PC-3 (cell line): ENCODE measurements at regions not wholly inside any gene's neighbourhood (a gene's known extent, or its start where the extent isn't known, plus 50 kb on each side); places are given as distances from the start of the nearest gene placed in this dataset.

Experiments used
- ATAC-seq: fragments of 200-7000 bp; cut with Tn5 transposase; 2 replicates; pipeline ENCODE4 v1.9.1; 2020; ENCODE audit warnings: mild to moderate bottlenecking, moderate library complexity
- BruUV-seq: library from RNA; stranded (reverse); fragments of 400-500 nt; replicated peaks from 2 replicates; lab custom pipeline; 2021; lab: Mats Ljungman, UMichigan
- CTCF ChIA-PET: fragments of 300-600 bp; sonication (Branson Sonifier 250); formaldehyde crosslinking; loops from one replicate; lab custom pipeline; 2022; ENCODE audit warnings: antibody characterized with exemption; lab: Charles Lee
- POLR2A ChIA-PET: fragments of 300-600 bp; sonication (Branson Sonifier 250); formaldehyde crosslinking; loops from one replicate; lab custom pipeline; 2022; ENCODE audit warnings: antibody characterized with exemption; ENCODE audit not compliant: unreplicated experiment; lab: Charles Lee
- DNase-seq: peaks from one replicate; pipeline ENCODE4 v3.0.0-alpha.2; 2015
- H2AFZ ChIP-seq: fragments of 300-600 bp; sonication (generic); 2 replicates; pipeline ENCODE4 v1.6.0; 2016; ENCODE audit warnings: antibody characterized with exemption, low read length
- H3F3A ChIP-seq: fragments of 300-600 bp; sonication (generic); one replicate; pipeline ENCODE4 v1.6.0; 2017; ENCODE audit warnings: antibody characterized with exemption, low read length, control low read depth, mild to moderate bottlenecking; ENCODE audit not compliant: unreplicated experiment
- H3K27ac ChIP-seq: fragments of 300-600 bp; sonication (generic); 2 replicates; pipeline ENCODE4 v1.5.1; 2016; ENCODE audit warnings: mild to moderate bottlenecking, low read length
- H3K27me3 ChIP-seq: fragments of 300-600 bp; sonication (generic); 2 replicates; pipeline ENCODE4 v1.6.1; 2016; ENCODE audit warnings: low read length, mixed read lengths
- H3K36me3 ChIP-seq: fragments of 300-600 bp; sonication (generic); 2 replicates; pipeline ENCODE4 v1.6.1; 2016; ENCODE audit warnings: low read depth, mixed run types, low read length, mixed read lengths
- H3K4me1 ChIP-seq: fragments of 300-600 bp; sonication (generic); 2 replicates; pipeline ENCODE4 v1.5.1; 2016; ENCODE audit warnings: low read length; ENCODE audit not compliant: insufficient read depth
- H3K4me2 ChIP-seq: fragments of 300-600 bp; sonication (generic); 2 replicates; pipeline ENCODE4 v1.6.0; 2016; ENCODE audit warnings: low read length
- H3K4me3 ChIP-seq: fragments of 300-600 bp; sonication (generic); 2 replicates; pipeline ENCODE4 v1.5.1; 2016; ENCODE audit warnings: mild to moderate bottlenecking, low read length, mixed read lengths
- H3K79me2 ChIP-seq: fragments of 300-600 bp; sonication (generic); 2 replicates; pipeline ENCODE4 v1.6.1; 2017; ENCODE audit warnings: low read length, mixed read lengths
- H3K9ac ChIP-seq: fragments of 300-600 bp; sonication (generic); 2 replicates; pipeline ENCODE4 v1.6.0; 2016; ENCODE audit warnings: mild to moderate bottlenecking, low read length
- H3K9me2 ChIP-seq: fragments of 300-600 bp; sonication (generic); replicated peaks from 2 replicates; pipeline ENCODE4 v1.6.1; 2016; ENCODE audit warnings: mixed run types, low read length, mixed read lengths
- H3K9me3 ChIP-seq: fragments of 300-600 bp; sonication (generic); 2 replicates; pipeline ENCODE4 v1.6.1; 2016; ENCODE audit warnings: low read length, mixed read lengths
- H4K20me1 ChIP-seq: fragments of 300-600 bp; sonication (generic); 2 replicates; pipeline ENCODE4 v1.6.1; 2016; ENCODE audit warnings: low read length, mixed read lengths
- EZH2 ChIP-seq: fragments of 300-600 bp; sonication (generic); IDR thresholded peaks from one replicate; pipeline ENCODE4 v1.6.1; 2017; ENCODE audit warnings: antibody characterized with exemption, mild to moderate bottlenecking, low read length; ENCODE audit not compliant: unreplicated experiment
- EZH2phosphoT487 ChIP-seq: fragments of 300-600 bp; sonication (generic); IDR thresholded peaks from 2 replicates; pipeline ENCODE4 v1.6.1; 2018; ENCODE audit warnings: mild to moderate bottlenecking, antibody characterized with exemption, low read length, borderline replicate concordance
- intact Hi-C: fragments of 100-400 bp; cut with micrococcal nuclease; formaldehyde crosslinking; loops from 2 replicates; pipeline ENCODE4 v1.9.0; 2023
- TF ChIP-seq, protein P1 (sequence below): fragments of 300-600 bp; sonication (generic); conservative IDR thresholded peaks from 2 replicates; pipeline ENCODE4 v1.5.1; 2017; ENCODE audit warnings: antibody characterized with exemption, low read depth, mild to moderate bottlenecking, low read length

DNA sequence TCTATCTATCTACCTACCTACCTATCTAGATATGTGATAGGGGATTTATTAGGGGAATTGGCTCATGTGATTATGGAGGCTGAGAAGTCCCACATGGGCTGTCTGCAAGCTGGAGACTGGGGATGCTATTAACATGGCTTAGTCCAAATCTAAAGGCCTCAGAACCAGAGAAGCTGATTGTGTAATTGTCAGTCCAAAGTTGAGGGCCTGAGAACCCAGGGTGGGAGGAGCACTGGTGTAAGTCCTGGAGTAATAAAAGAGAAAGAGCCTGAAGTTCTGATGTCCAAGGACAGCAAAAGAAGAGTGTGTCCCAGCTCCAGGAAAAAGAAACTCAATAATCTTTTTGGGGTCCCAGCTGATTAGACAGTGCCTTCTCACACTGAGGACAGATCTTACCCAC lies 98.5 kb upstream of the SEL1L start:
- H3K9me3 ChIP-seq = no peaks in the 10 kb centered on the region
- intact Hi-C loops = no loop called here
- no peaks in the 10 kb centered on the region for H3K79me2 ChIP-seq
- H3K27me3 ChIP-seq = no peaks in the 10 kb centered on the region
- DNase-seq (no peak), ATAC-seq (no peak)
- no peaks in the 10 kb centered on the region for H3K9me2 ChIP-seq
- no peak overlapping the region for H3K27ac ChIP-seq
- H4K20me1 ChIP-seq = no peaks in the 10 kb centered on the region
- no peak overlapping the region for H3K9ac ChIP-seq
- no peak overlapping the region for H2AFZ ChIP-seq
- CTCF ChIA-PET = no interaction called here
- no peak overlapping the region for H3K4me3 ChIP-seq
- BruUV-seq = no TSS peak
- no peak overlapping the region for H3K4me2 ChIP-seq
- no peaks in the 10 kb centered on the region for H3K36me3 ChIP-seq
- POLR2A ChIA-PET = no interaction called here
- no peaks in the 10 kb centered on the region for H3F3A ChIP-seq
- no peak for TF ChIP-seq EZH2phosphoT487
- no peak for TF ChIP-seq EZH2
- TF ChIP-seq, protein P1, sequence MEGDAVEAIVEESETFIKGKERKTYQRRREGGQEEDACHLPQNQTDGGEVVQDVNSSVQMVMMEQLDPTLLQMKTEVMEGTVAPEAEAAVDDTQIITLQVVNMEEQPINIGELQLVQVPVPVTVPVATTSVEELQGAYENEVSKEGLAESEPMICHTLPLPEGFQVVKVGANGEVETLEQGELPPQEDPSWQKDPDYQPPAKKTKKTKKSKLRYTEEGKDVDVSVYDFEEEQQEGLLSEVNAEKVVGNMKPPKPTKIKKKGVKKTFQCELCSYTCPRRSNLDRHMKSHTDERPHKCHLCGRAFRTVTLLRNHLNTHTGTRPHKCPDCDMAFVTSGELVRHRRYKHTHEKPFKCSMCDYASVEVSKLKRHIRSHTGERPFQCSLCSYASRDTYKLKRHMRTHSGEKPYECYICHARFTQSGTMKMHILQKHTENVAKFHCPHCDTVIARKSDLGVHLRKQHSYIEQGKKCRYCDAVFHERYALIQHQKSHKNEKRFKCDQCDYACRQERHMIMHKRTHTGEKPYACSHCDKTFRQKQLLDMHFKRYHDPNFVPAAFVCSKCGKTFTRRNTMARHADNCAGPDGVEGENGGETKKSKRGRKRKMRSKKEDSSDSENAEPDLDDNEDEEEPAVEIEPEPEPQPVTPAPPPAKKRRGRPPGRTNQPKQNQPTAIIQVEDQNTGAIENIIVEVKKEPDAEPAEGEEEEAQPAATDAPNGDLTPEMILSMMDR = no peak
- no peaks in the 10 kb centered on the region for H3K4me1 ChIP-seq

DNA sequence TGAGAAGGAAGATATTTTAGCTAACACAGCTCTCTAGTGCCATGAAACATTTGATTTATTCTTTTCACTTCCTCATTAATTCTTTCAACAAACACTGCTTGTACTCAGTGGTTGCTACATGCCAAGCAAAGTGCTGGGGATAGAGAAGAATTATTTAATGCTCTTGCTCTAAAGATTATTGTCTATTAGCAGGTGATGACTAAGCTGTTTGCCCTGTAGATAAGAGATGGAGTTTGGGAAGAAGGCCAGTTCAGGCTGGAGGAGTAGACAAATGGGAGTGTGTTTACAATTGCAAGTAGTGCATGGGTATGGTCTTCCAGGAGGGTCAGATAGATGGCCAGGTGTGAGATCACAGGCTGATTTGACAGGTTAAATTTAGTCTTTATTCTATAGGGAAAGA lies 99.8 kb upstream of the SEL1L start:
- no peaks in the 10 kb centered on the region for H3K4me1 ChIP-seq
- ChIA-PET POLR2A (no interaction called here), CTCF (no interaction called here)
- H4K20me1 ChIP-seq = no peaks in the 10 kb centered on the region
- intact Hi-C loops = no loop called here
- no peaks in the 10 kb centered on the region for H3K9me2 ChIP-seq
- no peak overlapping the region for H3K27ac ChIP-seq
- no peaks in the 10 kb centered on the region for H3K9me3 ChIP-seq
- H3K79me2 ChIP-seq = no peaks in the 10 kb centered on the region
- H3K36me3 ChIP-seq = no peaks in the 10 kb centered on the region
- H3K4me2 ChIP-seq = no peak overlapping the region
- no peak overlapping the region for H3K9ac ChIP-seq
- TF ChIP-seq EZH2 (no peak), EZH2phosphoT487 (no peak)
- TF ChIP-seq, protein P1 = no peak
- no peaks in the 10 kb centered on the region for H3F3A ChIP-seq
- H3K27me3 ChIP-seq = no peaks in the 10 kb centered on the region
- no peak overlapping the region for H2AFZ ChIP-seq
- no peak overlapping the region for H3K4me3 ChIP-seq
- ATAC-seq (no peak), DNase-seq (no peak)
- BruUV-seq = no TSS peak

DNA sequence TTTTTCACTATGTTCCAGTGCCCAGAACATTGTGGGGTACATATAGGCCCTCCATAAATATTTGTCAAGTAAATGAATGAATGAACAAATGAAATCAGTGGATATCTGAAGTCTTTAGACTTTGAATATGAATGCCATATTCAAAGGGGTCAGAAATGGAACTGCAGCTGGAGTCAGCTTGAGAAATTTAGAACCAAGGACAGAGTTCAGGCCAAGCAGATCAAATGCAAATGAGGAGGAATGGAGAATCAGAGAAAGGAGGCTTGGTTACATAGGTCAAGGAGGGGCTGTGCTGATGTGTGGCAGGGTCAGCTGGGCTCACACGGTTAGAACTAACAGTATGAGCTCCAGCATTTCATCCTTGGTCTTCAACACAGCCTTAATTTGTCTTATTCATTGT lies 104.0 kb upstream of the SEL1L start:
- no peaks in the 10 kb centered on the region for H3K79me2 ChIP-seq
- no peak for ATAC-seq
- BruUV-seq = no TSS peak

More for the DNA sequence above, 104.0 kb upstream of the SEL1L start:
- no peak overlapping the region for H3K4me3 ChIP-seq
- no peaks in the 10 kb centered on the region for H4K20me1 ChIP-seq
- CTCF ChIA-PET = no interaction called here
- no peak overlapping the region for H3K4me2 ChIP-seq
- no peak overlapping the region for H3K27ac ChIP-seq
- no peaks in the 10 kb centered on the region for H3K9me3 ChIP-seq
- no peak overlapping the region for H3K9ac ChIP-seq
- H3K4me1 ChIP-seq = no peaks in the 10 kb centered on the region
- no peak for TF ChIP-seq EZH2
- TF ChIP-seq, protein P1 = no peak
- TF ChIP-seq EZH2phosphoT487 = no peak
- POLR2A ChIA-PET = no interaction called here
- no peaks in the 10 kb centered on the region for H3K36me3 ChIP-seq
- H3F3A ChIP-seq = no peaks in the 10 kb centered on the region
- no peaks in the 10 kb centered on the region for H3K9me2 ChIP-seq
- peaks cover 12% of the 10 kb centered on the region for H3K27me3 ChIP-seq
- no peak overlapping the region for H2AFZ ChIP-seq
- no peak for DNase-seq
- intact Hi-C loops = no loop called here
